Lung (tissue), 11 donors: ENCODE measurements at regions not wholly inside any gene's neighbourhood (a gene's known extent, or its start where the extent isn't known, plus 50 kb on each side); places are given as distances from the start of the nearest gene placed in this dataset.

ENCODE experiments used
- ATAC-seq: fragments of 200-7000 bp; cut with Tn5 transposase; one replicate; pipeline ENCODE4 v1.9.1; 2020; ENCODE audit warnings: moderate number of reproducible peaks; ENCODE audit not compliant: insufficient read depth, low FRiP score
- DNase-seq, 3 donors: peaks; one replicate each; pipeline ENCODE4 v3.0.0-alpha.2; 2013 to 2017
- H3K27ac ChIP-seq, 2 donors: one replicate each; pipeline ENCODE4 v1.5.1; 2013; ENCODE audit warnings: mild to moderate bottlenecking in 2 of 2, moderate library complexity in 2 of 2, control low read depth in 1 of 2, inconsistent platforms in 1 of 2, low read depth in 1 of 2, low read length in 1 of 2
- H3K27me3 ChIP-seq, 3 donors: one replicate each; pipeline ENCODE4 v1.5.1; 2013; ENCODE audit warnings: low read length in 2 of 3; ENCODE audit not compliant: control insufficient read depth in 3 of 3, insufficient read depth in 3 of 3
- H3K36me3 ChIP-seq, 4 donors: one replicate each; pipeline ENCODE4 v1.5.1; 2013; ENCODE audit warnings: low read length in 4 of 4, mild to moderate bottlenecking in 1 of 4, moderate library complexity in 1 of 4; ENCODE audit not compliant: control insufficient read depth in 4 of 4, insufficient read depth in 4 of 4
- H3K4me1 ChIP-seq, 5 donors: one replicate each; pipeline ENCODE4 v1.5.1; 2013; ENCODE audit warnings: low read length in 5 of 5, mild to moderate bottlenecking in 2 of 5, moderate library complexity in 1 of 5; ENCODE audit not compliant: control insufficient read depth in 5 of 5, insufficient read depth in 5 of 5
- H3K4me3 ChIP-seq: one replicate; pipeline ENCODE4 v1.5.1; 2013; ENCODE audit warnings: mild to moderate bottlenecking, control low read depth, moderate library complexity
- H3K9ac ChIP-seq, 2 donors: one replicate each; pipeline ENCODE4 v1.5.1; 2013; ENCODE audit warnings: low read length in 2 of 2, control low read depth in 1 of 2; ENCODE audit not compliant: insufficient read depth in 1 of 2
- H3K9me3 ChIP-seq, 4 donors: one replicate each; pipeline ENCODE4 v1.5.1; 2013; ENCODE audit warnings: low read length in 3 of 4, mild to moderate bottlenecking in 1 of 4, moderate library complexity in 1 of 4; ENCODE audit not compliant: control insufficient read depth in 4 of 4, insufficient read depth in 3 of 4
- CTCF ChIP-seq: IDR thresholded peaks from 2 replicates; pipeline ENCODE4 v1.5.1; 2012; ENCODE audit warnings: mild to moderate bottlenecking; ENCODE audit errors: control extremely low read depth, extremely low read depth
- WGBS, 2 donors: extraction: QIAGEN DNeasy Blood & Tissue Kit; methylation state at CpG; one replicate each; pipeline ENCODE4 v1.1.7; 2013; 5-methylcytosine and 5-hydroxymethylcytosine counted together
- donor health status: control.
- donor health status: control.
- donor health status: Bipolar disorder and iron deficiency.
- donor health status: healthy.
- donor health status: DM: yes; HTN: yes; CAD: no.

- ATAC-seq, result no peak
- Histone ChIP-seq H3K4me1 (peaks cover 0 to 37% (median 13%) of the 10 kb centered on the region in 5 donors), H3K4me3 (no peak overlapping the region), H3K9ac (peak overlapping the region in 1 of 2 donors; percentile 29), H3K27ac (no peak overlapping the region), H3K27me3 (no peaks in the 10 kb centered on the region), H3K9me3 (no peaks in the 10 kb centered on the region), H3K36me3 (no peaks in the 10 kb centered on the region)
- peak; percentile 82 to 96 (median 93) for DNase-seq
- TF ChIP-seq CTCF, result no peak
- 70 to 81% methylated on average over 9 of the region's 9 CpGs for WGBS, 2 donors
These were observed 232.9 kb downstream of the SAMD5 start for GRCh38 chr6:147741389-147741788.

GRCh38 chr6:147742440-147742839 is 233.9 kb downstream of the SAMD5 start:
- H3K4me1 ChIP-seq, result peaks cover 0 to 37% (median 13%) of the 10 kb centered on the region in 5 donors
- WGBS, 2 donors, result 88 to 93% methylated on average over 3 of the region's 3 CpGs
- no peaks in the 10 kb centered on the region for H3K9me3 ChIP-seq
- DNase-seq, result no peak
- no peaks in the 10 kb centered on the region for H3K36me3 ChIP-seq
- TF ChIP-seq CTCF, result no peak
- no peak for ATAC-seq
- no peak overlapping the region for H3K9ac ChIP-seq
- H3K27me3 ChIP-seq, result no peaks in the 10 kb centered on the region
- no peak overlapping the region for H3K27ac ChIP-seq
- no peak overlapping the region for H3K4me3 ChIP-seq

GRCh38 chr6:147744012-147744411 is 235.5 kb downstream of the SAMD5 start:
- DNase-seq (no peak), ATAC-seq (no peak)
- Histone ChIP-seq H3K9ac (no peak overlapping the region), H3K9me3 (no peaks in the 10 kb centered on the region), H3K27me3 (no peaks in the 10 kb centered on the region), H3K36me3 (no peaks in the 10 kb centered on the region), H3K4me1 (peaks cover 0 to 25% (median 7%) of the 10 kb centered on the region in 5 donors), H3K27ac (no peak overlapping the region), H3K4me3 (no peak overlapping the region)
- WGBS, 2 donors, result 96 to 98% methylated on average over 1 of the region's 1 CpG
- TF ChIP-seq CTCF, result no peak

GRCh38 chr6:147749331-147749730 is 240.8 kb downstream of the SAMD5 start:
- Histone ChIP-seq H3K27me3 (no peaks in the 10 kb centered on the region), H3K27ac (no peak overlapping the region), H3K4me1 (peaks cover 0 to 10% (median 0%) of the 10 kb centered on the region in 5 donors), H3K4me3 (no peak overlapping the region), H3K9me3 (no peaks in the 10 kb centered on the region), H3K9ac (no peak overlapping the region), H3K36me3 (no peaks in the 10 kb centered on the region)
- 87 to 91% methylated on average over 5 of the region's 5 CpGs for WGBS, 2 donors
- ATAC-seq, result no peak
- no peak for DNase-seq
- TF ChIP-seq CTCF, result no peak
